GM21576 (cell line): ENCODE measurements at regions not wholly inside any gene's neighbourhood (a gene's known extent, or its start where the extent isn't known, plus 50 kb on each side); places are given as distances from the start of the nearest gene placed in this dataset.
"Not testable (repeated sequence)": the region's sequence is repeated elsewhere in the genome, so short reads cannot be mapped to it uniquely, and the experiment has no call there.

Source experiments
- ATAC-seq: cut with Tn5 transposase; IDR thresholded peaks from one replicate; pipeline ENCODE4 v1.9.1; 2021; ENCODE audit warnings: mild to moderate bottlenecking, moderate library complexity; ENCODE audit not compliant: unreplicated experiment

- ATAC-seq: no peak
These were observed 278.9 kb downstream of the ADGRL2 start for GRCh38 chr1:82079607-82080006.

GRCh38 chr1:82073659-82074058, 272.9 kb downstream of the ADGRL2 start:
- no peak for ATAC-seq

- no peak for ATAC-seq
These were observed 272.3 kb downstream of the ADGRL2 start for GRCh38 chr1:82073071-82073470.

- ATAC-seq: no peak
These were observed 265.2 kb downstream of the ADGRL2 start for GRCh38 chr1:82065916-82066315.

- no peak for ATAC-seq
These were observed 264.0 kb downstream of the ADGRL2 start for GRCh38 chr1:82064691-82065090.

GRCh38 chr1:82062206-82062605, 261.5 kb downstream of the ADGRL2 start:
- ATAC-seq: no peak

GRCh38 chr1:82059959-82060358, 259.2 kb downstream of the ADGRL2 start:
- no peak for ATAC-seq

- ATAC-seq: no peak
These were observed 256.3 kb downstream of the ADGRL2 start for GRCh38 chr1:82057011-82057410.

GRCh38 chr1:82055375-82055774, 254.6 kb downstream of the ADGRL2 start:
- not testable (repeated sequence) for ATAC-seq

- ATAC-seq: no peak
These were observed 251.8 kb downstream of the ADGRL2 start for GRCh38 chr1:82052563-82052962.

GRCh38 chr1:82048596-82048995, 247.9 kb downstream of the ADGRL2 start:
- no peak for ATAC-seq

GRCh38 chr1:82045221-82045620, 244.5 kb downstream of the ADGRL2 start:
- no peak for ATAC-seq

GRCh38 chr1:82044536-82044935, 243.8 kb downstream of the ADGRL2 start:
- no peak for ATAC-seq

- ATAC-seq: no peak
These were observed 243.4 kb downstream of the ADGRL2 start for GRCh38 chr1:82044111-82044510.

GRCh38 chr1:82042306-82043060, 241.7 kb downstream of the ADGRL2 start:
- ATAC-seq: no peak
